Chondrocyte (in vitro differentiated cells): ENCODE measurements at regions not wholly inside any gene's neighbourhood (a gene's known extent, or its start where the extent isn't known, plus 50 kb on each side); places are given as distances from the start of the nearest gene placed in this dataset.

Experiments
- DNase-seq: peaks from one replicate; pipeline ENCODE4 v3.0.0; 2021; ENCODE audit warnings: mixed read lengths, low spot score
- H3K27ac Mint-ChIP-seq: one replicate; pipeline ENCODE4 v1.8.0; 2021; ENCODE audit warnings: mild to moderate bottlenecking, moderate library complexity, mixed read lengths; ENCODE audit not compliant: unreplicated experiment
- H3K27me3 Mint-ChIP-seq: 2 replicates; pipeline ENCODE4 v1.8.0; 2021; ENCODE audit warnings: low read depth, mixed read lengths
- H3K36me3 Mint-ChIP-seq: 2 replicates; pipeline ENCODE4 v1.8.0; 2021; ENCODE audit warnings: low read depth, mixed read lengths
- H3K4me1 Mint-ChIP-seq: 2 replicates; pipeline ENCODE4 v1.8.0; 2021; ENCODE audit warnings: low read depth, mild to moderate bottlenecking, mixed read lengths
- H3K4me3 Mint-ChIP-seq: one replicate; pipeline ENCODE4 v1.8.0; 2021; ENCODE audit warnings: mild to moderate bottlenecking, moderate library complexity, mixed read lengths; ENCODE audit not compliant: unreplicated experiment
- H3K9me3 Mint-ChIP-seq: 2 replicates; pipeline ENCODE4 v1.8.0; 2021; ENCODE audit warnings: low read depth, mixed read lengths
- TF ChIP-seq, protein P1 (sequence below): fragments of 200-600 bp; sonication (generic); IDR thresholded peaks from 2 replicates; pipeline ENCODE4 v1.5.0; 2021; ENCODE audit warnings: antibody characterized with exemption, mild to moderate bottlenecking, moderate library complexity

DNA sequence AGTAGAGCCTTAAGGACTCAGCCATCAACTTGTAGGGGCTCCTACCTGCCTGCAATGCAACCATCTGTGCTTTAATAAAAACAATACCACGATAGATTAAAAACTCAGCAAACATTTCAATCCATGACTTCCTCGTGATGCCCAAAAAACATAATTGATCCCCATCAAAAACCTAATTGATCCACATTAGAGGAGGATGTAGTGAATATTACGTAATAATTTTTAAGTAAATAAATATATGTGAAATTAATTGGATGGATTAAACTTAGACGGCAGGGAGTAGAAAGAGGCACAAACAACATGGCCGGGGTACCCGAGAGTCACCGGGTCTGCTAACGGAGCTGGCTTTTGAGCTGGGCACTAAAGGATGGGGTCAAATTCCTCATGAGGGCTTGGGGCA lies 87.3 kb downstream of the ARL4C start:
- Mint-ChIP-seq H3K27ac (no peak overlapping the region), H3K4me1 (peaks cover 34% of the 10 kb centered on the region), H3K36me3 (no peaks in the 10 kb centered on the region), H3K27me3 (no peaks in the 10 kb centered on the region), H3K4me3 (no peak overlapping the region), H3K9me3 (no peaks in the 10 kb centered on the region)
- TF ChIP-seq, protein P1, sequence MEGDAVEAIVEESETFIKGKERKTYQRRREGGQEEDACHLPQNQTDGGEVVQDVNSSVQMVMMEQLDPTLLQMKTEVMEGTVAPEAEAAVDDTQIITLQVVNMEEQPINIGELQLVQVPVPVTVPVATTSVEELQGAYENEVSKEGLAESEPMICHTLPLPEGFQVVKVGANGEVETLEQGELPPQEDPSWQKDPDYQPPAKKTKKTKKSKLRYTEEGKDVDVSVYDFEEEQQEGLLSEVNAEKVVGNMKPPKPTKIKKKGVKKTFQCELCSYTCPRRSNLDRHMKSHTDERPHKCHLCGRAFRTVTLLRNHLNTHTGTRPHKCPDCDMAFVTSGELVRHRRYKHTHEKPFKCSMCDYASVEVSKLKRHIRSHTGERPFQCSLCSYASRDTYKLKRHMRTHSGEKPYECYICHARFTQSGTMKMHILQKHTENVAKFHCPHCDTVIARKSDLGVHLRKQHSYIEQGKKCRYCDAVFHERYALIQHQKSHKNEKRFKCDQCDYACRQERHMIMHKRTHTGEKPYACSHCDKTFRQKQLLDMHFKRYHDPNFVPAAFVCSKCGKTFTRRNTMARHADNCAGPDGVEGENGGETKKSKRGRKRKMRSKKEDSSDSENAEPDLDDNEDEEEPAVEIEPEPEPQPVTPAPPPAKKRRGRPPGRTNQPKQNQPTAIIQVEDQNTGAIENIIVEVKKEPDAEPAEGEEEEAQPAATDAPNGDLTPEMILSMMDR = no peak
- DNase-seq = no peak

- no peak overlapping the region for H3K4me3 Mint-ChIP-seq
- DNase-seq = no peak
- H3K27ac Mint-ChIP-seq = no peak overlapping the region
- H3K4me1 Mint-ChIP-seq = peaks cover 18% of the 10 kb centered on the region
- H3K9me3 Mint-ChIP-seq = no peaks in the 10 kb centered on the region
- H3K36me3 Mint-ChIP-seq = no peaks in the 10 kb centered on the region
- TF ChIP-seq, protein P1 = peak; percentile 54
- H3K27me3 Mint-ChIP-seq = no peaks in the 10 kb centered on the region
Observed at GRCh38 chr2:234406085-234406484, 90.8 kb downstream of the ARL4C start.

DNA sequence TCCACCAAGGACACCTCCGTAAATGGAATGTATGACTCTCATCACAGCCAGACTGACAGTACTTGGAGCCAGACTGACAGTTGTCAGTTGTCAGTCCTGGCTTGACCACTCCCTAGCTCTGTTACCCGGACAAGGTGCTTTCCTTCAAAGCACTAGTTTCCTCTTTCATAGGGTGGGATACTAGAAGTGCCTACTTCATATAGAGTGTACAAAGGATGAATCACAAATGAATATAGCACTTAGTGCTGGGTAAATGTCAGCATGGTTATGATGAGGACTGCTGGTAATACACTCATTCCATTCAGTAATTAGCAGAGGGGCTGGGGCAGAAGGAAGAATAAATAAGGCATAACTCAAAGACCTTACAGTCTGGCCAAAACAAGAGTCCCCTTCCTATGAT lies 91.4 kb downstream of the ARL4C start:
- peaks cover 12% of the 10 kb centered on the region for H3K4me1 Mint-ChIP-seq
- TF ChIP-seq, protein P1 = no peak
- peaks cover 4% of the 10 kb centered on the region for H3K9me3 Mint-ChIP-seq
- no peaks in the 10 kb centered on the region for H3K27me3 Mint-ChIP-seq
- no peaks in the 10 kb centered on the region for H3K36me3 Mint-ChIP-seq
- no peak overlapping the region for H3K27ac Mint-ChIP-seq
- no peak for DNase-seq
- H3K4me3 Mint-ChIP-seq = no peak overlapping the region

DNA sequence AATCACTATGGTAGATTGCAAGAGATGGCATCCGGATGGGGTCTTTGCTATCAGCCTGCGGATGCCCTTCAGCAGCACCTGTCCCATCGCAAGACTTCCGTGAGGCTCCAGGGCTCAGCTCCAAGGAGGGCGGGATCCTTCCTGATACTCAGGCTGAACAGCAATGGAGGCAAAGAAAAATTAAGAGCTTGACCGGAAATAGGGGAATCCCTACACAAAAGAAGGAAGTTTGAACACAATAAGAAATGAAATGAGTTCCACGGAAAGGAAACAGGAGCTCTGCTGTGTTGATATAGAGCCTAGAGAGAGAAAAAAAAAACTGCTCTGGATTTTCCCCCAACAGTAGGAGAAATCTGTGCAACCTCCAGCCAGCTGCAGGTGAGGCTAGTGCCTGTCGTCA lies 91.9 kb downstream of the ARL4C start:
- Mint-ChIP-seq H3K9me3 (peaks cover 4% of the 10 kb centered on the region), H3K27me3 (no peaks in the 10 kb centered on the region), H3K36me3 (no peaks in the 10 kb centered on the region), H3K27ac (no peak overlapping the region), H3K4me3 (no peak overlapping the region), H3K4me1 (peaks cover 10% of the 10 kb centered on the region)
- no peak for DNase-seq
- TF ChIP-seq, protein P1 = no peak

DNA sequence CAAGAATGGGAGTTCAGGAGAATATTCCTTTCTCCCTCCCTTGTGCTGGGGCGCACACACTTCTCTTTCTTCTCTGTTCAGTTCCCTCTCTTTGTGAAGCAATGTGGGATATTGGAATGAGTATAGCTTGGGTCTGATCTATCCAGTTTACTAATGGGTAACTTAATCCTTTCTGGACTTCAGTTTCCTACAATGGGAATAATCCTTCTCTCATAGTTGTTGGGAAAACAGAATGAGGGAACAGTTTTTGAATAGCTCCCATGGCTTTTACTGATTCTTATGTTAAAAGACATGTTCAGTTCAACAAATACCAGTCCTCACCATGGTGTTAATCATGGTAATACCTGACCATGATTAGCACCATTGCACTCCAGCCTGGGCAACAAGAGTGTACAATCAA lies 93.1 kb downstream of the ARL4C start:
- Mint-ChIP-seq H3K4me1 (peaks cover 17% of the 10 kb centered on the region), H3K9me3 (peaks cover 4% of the 10 kb centered on the region), H3K27ac (no peak overlapping the region), H3K27me3 (no peaks in the 10 kb centered on the region), H3K4me3 (no peak overlapping the region), H3K36me3 (no peaks in the 10 kb centered on the region)
- TF ChIP-seq, protein P1 = no peak
- no peak for DNase-seq
